PC-3 (cell line): ENCODE measurements at regions not wholly inside any gene's neighbourhood (a gene's known extent, or its start where the extent isn't known, plus 50 kb on each side); places are given as distances from the start of the nearest gene placed in this dataset.

Source experiments
- ATAC-seq: fragments of 200-7000 bp; cut with Tn5 transposase; 2 replicates; pipeline ENCODE4 v1.9.1; 2020; ENCODE audit warnings: mild to moderate bottlenecking, moderate library complexity
- BruUV-seq: library from RNA; stranded (reverse); fragments of 400-500 nt; replicated peaks from 2 replicates; lab custom pipeline; 2021; lab: Mats Ljungman, UMichigan
- CTCF ChIA-PET: fragments of 300-600 bp; sonication (Branson Sonifier 250); formaldehyde crosslinking; loops from one replicate; lab custom pipeline; 2022; ENCODE audit warnings: antibody characterized with exemption; lab: Charles Lee
- POLR2A ChIA-PET: fragments of 300-600 bp; sonication (Branson Sonifier 250); formaldehyde crosslinking; loops from one replicate; lab custom pipeline; 2022; ENCODE audit warnings: antibody characterized with exemption; ENCODE audit not compliant: unreplicated experiment; lab: Charles Lee
- DNase-seq: peaks from one replicate; pipeline ENCODE4 v3.0.0-alpha.2; 2015
- H2AFZ ChIP-seq: fragments of 300-600 bp; sonication (generic); 2 replicates; pipeline ENCODE4 v1.6.0; 2016; ENCODE audit warnings: antibody characterized with exemption, low read length
- H3F3A ChIP-seq: fragments of 300-600 bp; sonication (generic); one replicate; pipeline ENCODE4 v1.6.0; 2017; ENCODE audit warnings: antibody characterized with exemption, low read length, control low read depth, mild to moderate bottlenecking; ENCODE audit not compliant: unreplicated experiment
- H3K27ac ChIP-seq: fragments of 300-600 bp; sonication (generic); 2 replicates; pipeline ENCODE4 v1.5.1; 2016; ENCODE audit warnings: mild to moderate bottlenecking, low read length
- H3K27me3 ChIP-seq: fragments of 300-600 bp; sonication (generic); 2 replicates; pipeline ENCODE4 v1.6.1; 2016; ENCODE audit warnings: low read length, mixed read lengths
- H3K36me3 ChIP-seq: fragments of 300-600 bp; sonication (generic); 2 replicates; pipeline ENCODE4 v1.6.1; 2016; ENCODE audit warnings: low read depth, mixed run types, low read length, mixed read lengths
- H3K4me1 ChIP-seq: fragments of 300-600 bp; sonication (generic); 2 replicates; pipeline ENCODE4 v1.5.1; 2016; ENCODE audit warnings: low read length; ENCODE audit not compliant: insufficient read depth
- H3K4me2 ChIP-seq: fragments of 300-600 bp; sonication (generic); 2 replicates; pipeline ENCODE4 v1.6.0; 2016; ENCODE audit warnings: low read length
- H3K4me3 ChIP-seq: fragments of 300-600 bp; sonication (generic); 2 replicates; pipeline ENCODE4 v1.5.1; 2016; ENCODE audit warnings: mild to moderate bottlenecking, low read length, mixed read lengths
- H3K79me2 ChIP-seq: fragments of 300-600 bp; sonication (generic); 2 replicates; pipeline ENCODE4 v1.6.1; 2017; ENCODE audit warnings: low read length, mixed read lengths
- H3K9ac ChIP-seq: fragments of 300-600 bp; sonication (generic); 2 replicates; pipeline ENCODE4 v1.6.0; 2016; ENCODE audit warnings: mild to moderate bottlenecking, low read length
- H3K9me2 ChIP-seq: fragments of 300-600 bp; sonication (generic); replicated peaks from 2 replicates; pipeline ENCODE4 v1.6.1; 2016; ENCODE audit warnings: mixed run types, low read length, mixed read lengths
- H3K9me3 ChIP-seq: fragments of 300-600 bp; sonication (generic); 2 replicates; pipeline ENCODE4 v1.6.1; 2016; ENCODE audit warnings: low read length, mixed read lengths
- H4K20me1 ChIP-seq: fragments of 300-600 bp; sonication (generic); 2 replicates; pipeline ENCODE4 v1.6.1; 2016; ENCODE audit warnings: low read length, mixed read lengths
- CTCF ChIP-seq: fragments of 300-600 bp; sonication (generic); conservative IDR thresholded peaks from 2 replicates; pipeline ENCODE4 v1.5.1; 2017; ENCODE audit warnings: antibody characterized with exemption, low read depth, mild to moderate bottlenecking, low read length
- EZH2 ChIP-seq: fragments of 300-600 bp; sonication (generic); IDR thresholded peaks from one replicate; pipeline ENCODE4 v1.6.1; 2017; ENCODE audit warnings: antibody characterized with exemption, mild to moderate bottlenecking, low read length; ENCODE audit not compliant: unreplicated experiment
- EZH2phosphoT487 ChIP-seq: fragments of 300-600 bp; sonication (generic); IDR thresholded peaks from 2 replicates; pipeline ENCODE4 v1.6.1; 2018; ENCODE audit warnings: mild to moderate bottlenecking, antibody characterized with exemption, low read length, borderline replicate concordance
- intact Hi-C: fragments of 100-400 bp; cut with micrococcal nuclease; formaldehyde crosslinking; loops from 2 replicates; pipeline ENCODE4 v1.9.0; 2023

GRCh38 chr11:23924226-23924625, 572.6 kb upstream of the LUZP2 start:
- H3K4me1 ChIP-seq: no peaks in the 10 kb centered on the region
- H3K27me3 ChIP-seq: no peaks in the 10 kb centered on the region
- H3K9ac ChIP-seq: no peak overlapping the region
- no peak overlapping the region for H3K4me3 ChIP-seq
- intact Hi-C loops: no loop called here
- ATAC-seq (no peak), DNase-seq (no peak)
- TF ChIP-seq EZH2phosphoT487 (no peak), CTCF (no peak), EZH2 (no peak)
- ChIA-PET POLR2A (no interaction called here), CTCF (no interaction called here)
- no peak overlapping the region for H3K27ac ChIP-seq
- no peak overlapping the region for H2AFZ ChIP-seq
- no peaks in the 10 kb centered on the region for H3K36me3 ChIP-seq
- H4K20me1 ChIP-seq: no peaks in the 10 kb centered on the region
- H3K4me2 ChIP-seq: no peak overlapping the region
- H3F3A ChIP-seq: no peaks in the 10 kb centered on the region
- no TSS peak for BruUV-seq
- H3K9me2 ChIP-seq: no peaks in the 10 kb centered on the region
- no peaks in the 10 kb centered on the region for H3K9me3 ChIP-seq
- H3K79me2 ChIP-seq: no peaks in the 10 kb centered on the region

GRCh38 chr11:23931443-23931842, 565.4 kb upstream of the LUZP2 start:
- TF ChIP-seq CTCF (no peak), EZH2 (no peak), EZH2phosphoT487 (no peak)
- Histone ChIP-seq H3K4me2 (no peak overlapping the region), H3K27me3 (no peaks in the 10 kb centered on the region), H3K4me3 (no peak overlapping the region), H3K4me1 (peaks cover 6% of the 10 kb centered on the region; the same call in 1 of the 2 replicates), H4K20me1 (no peaks in the 10 kb centered on the region), H3K36me3 (no peaks in the 10 kb centered on the region), H3K9ac (no peak overlapping the region), H3K9me3 (no peaks in the 10 kb centered on the region), H3K79me2 (no peaks in the 10 kb centered on the region), H3K27ac (no peak overlapping the region), H3F3A (no peaks in the 10 kb centered on the region), H2AFZ (no peak overlapping the region), H3K9me2 (no peaks in the 10 kb centered on the region)
- ChIA-PET POLR2A (no interaction called here), CTCF (no interaction called here)
- DNase-seq (no peak), ATAC-seq (no peak)
- intact Hi-C loops: no loop called here
- BruUV-seq: no TSS peak

GRCh38 chr11:23932485-23932898, 564.4 kb upstream of the LUZP2 start:
- POLR2A ChIA-PET: no interaction called here
- BruUV-seq: no TSS peak
- Histone ChIP-seq H4K20me1 (no peaks in the 10 kb centered on the region), H2AFZ (no peak overlapping the region), H3K9me3 (no peaks in the 10 kb centered on the region), H3K4me2 (no peak overlapping the region), H3K36me3 (no peaks in the 10 kb centered on the region), H3K9ac (no peak overlapping the region), H3K79me2 (no peaks in the 10 kb centered on the region), H3K4me1 (peaks cover 6% of the 10 kb centered on the region; the same call in 1 of the 2 replicates), H3K4me3 (no peak overlapping the region), H3K9me2 (no peaks in the 10 kb centered on the region), H3F3A (no peaks in the 10 kb centered on the region), H3K27me3 (no peaks in the 10 kb centered on the region), H3K27ac (no peak overlapping the region)
- intact Hi-C loops: no loop called here
- CTCF ChIA-PET: no interaction called here
- TF ChIP-seq EZH2: no peak
- no peak for TF ChIP-seq CTCF
- no peak for TF ChIP-seq EZH2phosphoT487
- ATAC-seq: peak; percentile 69
- DNase-seq: peak; percentile 4
